ENCODE measurements at regions not wholly inside any gene's neighbourhood (a gene's known extent, or its start where the extent isn't known, plus 50 kb on each side); places are given as distances from the start of the nearest gene placed in this dataset.

DNA sequence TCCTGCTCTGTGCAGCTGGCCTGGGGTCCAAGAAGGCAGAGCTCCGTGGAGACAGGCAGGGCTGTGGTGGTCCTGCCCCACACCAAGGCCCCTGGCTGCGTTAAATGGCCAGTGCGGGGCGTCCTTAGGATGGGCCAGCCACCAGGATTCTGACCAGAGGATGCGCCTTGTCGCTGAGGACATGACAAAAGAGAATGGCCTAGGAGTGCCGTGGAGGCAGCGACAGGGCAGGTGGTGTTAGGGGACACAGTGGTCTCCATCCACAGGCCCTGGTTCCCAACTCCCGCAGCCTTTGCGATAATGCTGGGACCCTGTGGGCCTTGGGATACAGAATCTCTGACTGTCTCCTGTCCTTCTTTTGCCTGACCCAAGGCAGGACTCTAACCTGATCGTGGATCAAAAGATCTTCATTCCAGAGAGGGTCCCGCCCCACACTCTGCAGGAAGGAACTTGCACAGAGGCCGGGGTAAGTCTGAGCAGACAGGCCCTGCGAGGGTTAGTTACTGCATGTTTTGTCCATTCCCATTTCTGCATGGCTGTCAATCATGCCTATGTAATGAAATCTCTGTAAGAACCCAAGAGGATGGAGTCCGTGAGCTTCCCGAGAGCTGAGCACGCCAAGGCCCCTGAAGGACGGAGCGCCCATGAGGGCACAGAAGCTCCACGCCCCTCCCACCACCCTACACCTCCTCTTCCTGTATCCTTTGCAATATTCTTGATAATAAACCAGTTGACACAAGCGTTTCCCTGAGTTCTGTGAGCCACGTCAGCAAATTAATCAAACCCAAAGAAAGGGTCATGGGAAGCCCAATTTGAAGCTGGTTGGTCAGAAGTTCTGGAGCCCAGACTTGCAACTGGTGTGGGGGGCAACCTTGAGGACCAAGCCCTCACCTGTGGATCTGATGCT, 251.5 kb upstream of the SALL3 start:
- no peak for TF ChIP-seq POLR2A (IDR thresholded peaks at IDR 0.05)
- TF ChIP-seq, protein P1, sequence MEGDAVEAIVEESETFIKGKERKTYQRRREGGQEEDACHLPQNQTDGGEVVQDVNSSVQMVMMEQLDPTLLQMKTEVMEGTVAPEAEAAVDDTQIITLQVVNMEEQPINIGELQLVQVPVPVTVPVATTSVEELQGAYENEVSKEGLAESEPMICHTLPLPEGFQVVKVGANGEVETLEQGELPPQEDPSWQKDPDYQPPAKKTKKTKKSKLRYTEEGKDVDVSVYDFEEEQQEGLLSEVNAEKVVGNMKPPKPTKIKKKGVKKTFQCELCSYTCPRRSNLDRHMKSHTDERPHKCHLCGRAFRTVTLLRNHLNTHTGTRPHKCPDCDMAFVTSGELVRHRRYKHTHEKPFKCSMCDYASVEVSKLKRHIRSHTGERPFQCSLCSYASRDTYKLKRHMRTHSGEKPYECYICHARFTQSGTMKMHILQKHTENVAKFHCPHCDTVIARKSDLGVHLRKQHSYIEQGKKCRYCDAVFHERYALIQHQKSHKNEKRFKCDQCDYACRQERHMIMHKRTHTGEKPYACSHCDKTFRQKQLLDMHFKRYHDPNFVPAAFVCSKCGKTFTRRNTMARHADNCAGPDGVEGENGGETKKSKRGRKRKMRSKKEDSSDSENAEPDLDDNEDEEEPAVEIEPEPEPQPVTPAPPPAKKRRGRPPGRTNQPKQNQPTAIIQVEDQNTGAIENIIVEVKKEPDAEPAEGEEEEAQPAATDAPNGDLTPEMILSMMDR (IDR thresholded peaks at IDR 0.05), result no peak
